ENCODE measurements at regions not wholly inside any gene's neighbourhood (a gene's known extent, or its start where the extent isn't known, plus 50 kb on each side); places are given as distances from the start of the nearest gene placed in this dataset.

- H3K4me1 ChIP-seq (ENCODE audit: control insufficient read depth, insufficient read depth, low read length), result no peaks in the 10 kb centered on the region; the same call in 1 of the 2 replicates
- no peak overlapping the region for H3K4me3 ChIP-seq (ENCODE audit: low read depth, low read length)
- POLR2A ChIA-PET, result no interaction called here
- H3K9me3 ChIP-seq (ENCODE audit: control insufficient read depth, insufficient read depth, low read depth, low read length), result no peaks in the 10 kb centered on the region
- no peaks in the 10 kb centered on the region for H3K36me3 ChIP-seq (ENCODE audit: control insufficient read depth in 2 of 2, insufficient read depth in 1 of 2, low read length in 2 of 2)
- H3K27ac ChIP-seq (ENCODE audit: extremely low read depth, low read depth, low read length), result no peak overlapping the region
- TF ChIP-seq, protein P1, sequence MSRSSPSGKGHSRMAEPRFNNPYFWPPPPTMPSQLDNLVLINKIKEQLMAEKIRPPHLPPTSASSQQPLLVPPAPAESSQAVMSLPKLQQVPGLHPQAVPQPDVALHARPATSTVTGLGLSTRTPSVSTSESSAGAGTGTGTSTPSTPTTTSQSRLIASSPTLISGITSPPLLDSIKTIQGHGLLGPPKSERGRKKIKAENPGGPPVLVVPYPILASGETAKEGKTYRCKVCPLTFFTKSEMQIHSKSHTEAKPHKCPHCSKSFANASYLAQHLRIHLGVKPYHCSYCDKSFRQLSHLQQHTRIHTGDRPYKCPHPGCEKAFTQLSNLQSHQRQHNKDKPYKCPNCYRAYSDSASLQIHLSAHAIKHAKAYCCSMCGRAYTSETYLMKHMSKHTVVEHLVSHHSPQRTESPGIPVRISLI (tag by site-specific recombination; IDR thresholded peaks at IDR 0.05), result no peak
- TF ChIP-seq, protein P2, sequence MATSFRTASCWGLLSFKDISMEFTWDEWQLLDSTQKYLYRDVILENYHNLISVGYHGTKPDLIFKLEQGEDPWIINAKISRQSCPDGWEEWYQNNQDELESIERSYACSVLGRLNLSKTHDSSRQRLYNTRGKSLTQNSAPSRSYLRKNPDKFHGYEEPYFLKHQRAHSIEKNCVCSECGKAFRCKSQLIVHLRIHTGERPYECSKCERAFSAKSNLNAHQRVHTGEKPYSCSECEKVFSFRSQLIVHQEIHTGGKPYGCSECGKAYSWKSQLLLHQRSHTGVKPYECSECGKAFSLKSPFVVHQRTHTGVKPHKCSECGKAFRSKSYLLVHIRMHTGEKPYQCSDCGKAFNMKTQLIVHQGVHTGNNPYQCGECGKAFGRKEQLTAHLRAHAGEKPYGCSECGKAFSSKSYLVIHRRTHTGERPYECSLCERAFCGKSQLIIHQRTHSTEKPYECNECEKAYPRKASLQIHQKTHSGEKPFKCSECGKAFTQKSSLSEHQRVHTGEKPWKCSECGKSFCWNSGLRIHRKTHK (tag by site-specific recombination; IDR thresholded peaks at IDR 0.05), result no peak
- no peak for TF ChIP-seq ZNF843 (tag by site-specific recombination; IDR thresholded peaks at IDR 0.05)
- TF ChIP-seq MYNN (tag by site-specific recombination; IDR thresholded peaks at IDR 0.05; ENCODE audit: borderline replicate concordance), result no peak
- no peak for TF ChIP-seq ZNF114 (tag by site-specific recombination; IDR thresholded peaks at IDR 0.05)
- no peak for TF ChIP-seq ZNF146 (tag by site-specific recombination; IDR thresholded peaks at IDR 0.05)
- TF ChIP-seq, protein P3, sequence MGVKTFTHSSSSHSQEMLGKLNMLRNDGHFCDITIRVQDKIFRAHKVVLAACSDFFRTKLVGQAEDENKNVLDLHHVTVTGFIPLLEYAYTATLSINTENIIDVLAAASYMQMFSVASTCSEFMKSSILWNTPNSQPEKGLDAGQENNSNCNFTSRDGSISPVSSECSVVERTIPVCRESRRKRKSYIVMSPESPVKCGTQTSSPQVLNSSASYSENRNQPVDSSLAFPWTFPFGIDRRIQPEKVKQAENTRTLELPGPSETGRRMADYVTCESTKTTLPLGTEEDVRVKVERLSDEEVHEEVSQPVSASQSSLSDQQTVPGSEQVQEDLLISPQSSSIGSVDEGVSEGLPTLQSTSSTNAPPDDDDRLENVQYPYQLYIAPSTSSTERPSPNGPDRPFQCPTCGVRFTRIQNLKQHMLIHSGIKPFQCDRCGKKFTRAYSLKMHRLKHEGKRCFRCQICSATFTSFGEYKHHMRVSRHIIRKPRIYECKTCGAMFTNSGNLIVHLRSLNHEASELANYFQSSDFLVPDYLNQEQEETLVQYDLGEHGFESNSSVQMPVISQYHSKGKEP (tag by site-specific recombination; IDR thresholded peaks at IDR 0.05), result no peak
- TF ChIP-seq ZNF426 (tag by site-specific recombination; IDR thresholded peaks at IDR 0.05), result no peak
- TF ChIP-seq ZNF174 (tag by site-specific recombination; IDR thresholded peaks at IDR 0.05), result no peak
- TF ChIP-seq ZNF221 (tag by site-specific recombination; IDR thresholded peaks at IDR 0.05; ENCODE audit: borderline replicate concordance), result no peak
- TF ChIP-seq, protein P4, sequence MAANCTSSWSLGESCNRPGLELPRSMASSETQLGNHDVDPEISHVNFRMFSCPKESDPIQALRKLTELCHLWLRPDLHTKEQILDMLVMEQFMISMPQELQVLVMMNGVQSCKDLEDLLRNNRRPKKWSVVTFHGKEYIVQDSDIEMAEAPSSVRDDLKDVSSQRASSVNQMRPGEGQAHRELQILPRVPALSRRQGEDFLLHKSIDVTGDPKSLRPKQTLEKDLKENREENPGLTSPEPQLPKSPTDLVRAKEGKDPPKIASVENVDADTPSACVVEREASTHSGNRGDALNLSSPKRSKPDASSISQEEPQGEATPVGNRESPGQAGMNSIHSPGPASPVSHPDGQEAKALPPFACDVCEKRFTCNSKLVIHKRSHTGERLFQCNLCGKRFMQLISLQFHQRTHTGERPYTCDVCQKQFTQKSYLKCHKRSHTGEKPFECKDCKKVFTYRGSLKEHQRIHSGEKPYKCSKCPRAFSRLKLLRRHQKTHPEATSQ (tag by site-specific recombination; IDR thresholded peaks at IDR 0.05), result no peak
- no peak for TF ChIP-seq ZNF292 (tag by site-specific recombination; IDR thresholded peaks at IDR 0.05; ENCODE audit: borderline replicate concordance, low read depth)
- TF ChIP-seq ZEB2 (tag by site-specific recombination; IDR thresholded peaks at IDR 0.05), result no peak
- no peak for TF ChIP-seq ZFHX2 (tag by site-specific recombination; conservative IDR thresholded peaks at IDR 0.05)
- TF ChIP-seq, protein P5, sequence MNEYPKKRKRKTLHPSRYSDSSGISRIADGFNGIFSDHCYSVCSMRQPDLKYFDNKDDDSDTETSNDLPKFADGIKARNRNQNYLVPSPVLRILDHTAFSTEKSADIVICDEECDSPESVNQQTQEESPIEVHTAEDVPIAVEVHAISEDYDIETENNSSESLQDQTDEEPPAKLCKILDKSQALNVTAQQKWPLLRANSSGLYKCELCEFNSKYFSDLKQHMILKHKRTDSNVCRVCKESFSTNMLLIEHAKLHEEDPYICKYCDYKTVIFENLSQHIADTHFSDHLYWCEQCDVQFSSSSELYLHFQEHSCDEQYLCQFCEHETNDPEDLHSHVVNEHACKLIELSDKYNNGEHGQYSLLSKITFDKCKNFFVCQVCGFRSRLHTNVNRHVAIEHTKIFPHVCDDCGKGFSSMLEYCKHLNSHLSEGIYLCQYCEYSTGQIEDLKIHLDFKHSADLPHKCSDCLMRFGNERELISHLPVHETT (tag by site-specific recombination; IDR thresholded peaks at IDR 0.05), result no peak
- no peak for TF ChIP-seq MZF1 (tag by site-specific recombination; IDR thresholded peaks at IDR 0.05; ENCODE audit: borderline replicate concordance)
- no peak for TF ChIP-seq ZNF768 (tag by site-specific recombination; IDR thresholded peaks at IDR 0.05)
- TF ChIP-seq ZNF19 (tag by site-specific recombination; IDR thresholded peaks at IDR 0.05; ENCODE audit: low read depth), result no peak
- CTCF ChIA-PET, result interaction anchor here (1.0 to 3.1 kb wide), 2 partner anchors 10 to 34 kb away, joined by 3 to 18 read pairs; no protein-coding TSS in a partner anchor
Measured at GRCh38 chr17:37825851-37826250, 81.0 kb upstream of the HNF1B start.
